ENCODE measurements at regions not wholly inside any gene's neighbourhood (a gene's known extent, or its start where the extent isn't known, plus 50 kb on each side); places are given as distances from the start of the nearest gene placed in this dataset.

GRCh38 chr7:41241641-41242040 is 461.2 kb downstream of the INHBA start:
- Histone ChIP-seq H3K27ac (no peak overlapping the region), H3K4me2 (no peak overlapping the region), H3K4me3 (no peak overlapping the region), H3K9me3 (no peaks in the 10 kb centered on the region), H3K4me1 (no peaks in the 10 kb centered on the region)
- ATAC-seq (no peak), DNase-seq (ENCODE audit: low read depth in 1 of 2, low spot score in 1 of 2) (no peak), FAIRE-seq (no peak)
- ChIA-PET CTCF (interaction anchor here (0.9 kb wide), 1 partner anchor 11 kb away, joined by 3 read pairs; no protein-coding TSS in a partner anchor), POLR2A (no interaction called here)
- 22% methylated on average over 6 of the region's 6 CpGs for WGBS (ENCODE audit: missing lambda C conversion rate)
- TF ChIP-seq RCOR1 (IDR thresholded peaks at IDR 0.05; ENCODE audit: low read depth, low read length) (no peak), TFCP2L1 (CRISPR knock-in tag; IDR thresholded peaks at IDR 0.05) (no peak), PHF8 (IDR thresholded peaks at IDR 0.05; ENCODE audit: borderline replicate concordance, low read depth) (no peak)
- TF ChIP-seq, protein P1, sequence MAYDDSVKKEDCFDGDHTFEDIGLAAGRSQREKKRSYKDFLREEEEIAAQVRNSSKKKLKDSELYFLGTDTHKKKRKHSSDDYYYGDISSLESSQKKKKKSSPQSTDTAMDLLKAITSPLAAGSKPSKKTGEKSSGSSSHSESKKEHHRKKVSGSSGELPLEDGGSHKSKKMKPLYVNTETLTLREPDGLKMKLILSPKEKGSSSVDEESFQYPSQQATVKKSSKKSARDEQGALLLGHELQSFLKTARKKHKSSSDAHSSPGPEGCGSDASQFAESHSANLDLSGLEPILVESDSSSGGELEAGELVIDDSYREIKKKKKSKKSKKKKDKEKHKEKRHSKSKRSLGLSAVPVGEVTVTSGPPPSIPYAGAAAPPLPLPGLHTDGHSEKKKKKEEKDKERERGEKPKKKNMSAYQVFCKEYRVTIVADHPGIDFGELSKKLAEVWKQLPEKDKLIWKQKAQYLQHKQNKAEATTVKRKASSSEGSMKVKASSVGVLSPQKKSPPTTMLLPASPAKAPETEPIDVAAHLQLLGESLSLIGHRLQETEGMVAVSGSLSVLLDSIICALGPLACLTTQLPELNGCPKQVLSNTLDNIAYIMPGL (CRISPR knock-in tag; IDR thresholded peaks at IDR 0.05; ENCODE audit: borderline replicate concordance) = no peak

GRCh38 chr7:41239596-41239995 is 463.3 kb downstream of the INHBA start:
- no peak for DNase-seq (ENCODE audit: low read depth in 1 of 2, low spot score in 1 of 2)
- H3K4me1 ChIP-seq = no peaks in the 10 kb centered on the region
- H3K4me3 ChIP-seq = no peak overlapping the region
- H3K27ac ChIP-seq = no peak overlapping the region
- ATAC-seq = no peak
- no peak for FAIRE-seq
- H3K9me3 ChIP-seq = no peaks in the 10 kb centered on the region
- no peak overlapping the region for H3K4me2 ChIP-seq
- ChIA-PET POLR2A (no interaction called here), CTCF (no interaction called here)
- WGBS (ENCODE audit: missing lambda C conversion rate) = 4% methylated on average over 1 of the region's 1 CpG
- TF ChIP-seq TFCP2L1 (CRISPR knock-in tag; IDR thresholded peaks at IDR 0.05) (no peak), HOXA7 (CRISPR knock-in tag; IDR thresholded peaks at IDR 0.05) (no peak), KDM1A (IDR thresholded peaks at IDR 0.05; ENCODE audit: low read depth) (no peak), HEYL (CRISPR knock-in tag; IDR thresholded peaks at IDR 0.05) (no peak), FOXS1 (CRISPR knock-in tag; IDR thresholded peaks at IDR 0.05) (no peak), CHD4 (IDR thresholded peaks at IDR 0.05; ENCODE audit: borderline replicate concordance) (no peak), ATOH8 (CRISPR knock-in tag; IDR thresholded peaks at IDR 0.05; ENCODE audit: low read depth) (no peak), EP300 (IDR thresholded peaks at IDR 0.05) (no peak)

DNA sequence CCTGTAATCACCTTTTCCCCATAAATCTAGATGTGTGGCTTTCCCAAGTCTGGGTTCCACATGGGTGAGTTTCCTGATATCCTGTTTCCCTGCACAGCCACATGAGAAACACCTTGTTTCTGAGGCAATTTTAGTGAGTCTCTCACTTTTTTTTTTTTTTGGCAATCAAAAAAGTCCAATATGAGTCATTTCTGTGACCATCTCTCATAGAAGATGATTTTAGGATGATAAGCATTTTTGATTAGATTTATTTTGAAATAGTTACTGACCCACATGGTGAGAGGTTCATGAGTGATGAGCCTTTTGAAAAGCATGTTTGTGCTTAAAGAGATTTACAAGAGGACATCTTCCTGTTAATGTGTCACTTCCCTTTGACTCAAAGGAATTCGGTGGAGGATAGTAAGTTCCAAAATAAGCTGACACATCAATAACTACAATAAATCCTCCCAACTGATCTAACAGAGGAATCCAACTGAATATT is 464.0 kb downstream of the INHBA start:
- CTCF ChIA-PET = no interaction called here
- Histone ChIP-seq H3K4me3 (no peak overlapping the region), H3K4me1 (no peaks in the 10 kb centered on the region), H3K27ac (no peak overlapping the region), H3K4me2 (no peak overlapping the region), H3K9me3 (no peaks in the 10 kb centered on the region)
- TF ChIP-seq MYC (IDR thresholded peaks at IDR 0.05; ENCODE audit: borderline replicate concordance, low read length) (no peak), TP53 (CRISPR knock-in tag; IDR thresholded peaks at IDR 0.05) (no peak), ZC3H11A (IDR thresholded peaks at IDR 0.05) (no peak), CHD2 (IDR thresholded peaks at IDR 0.05; ENCODE audit: low read length, partially characterized antibody) (no peak), REST (IDR thresholded peaks at IDR 0.05) (no peak), NPAS2 (CRISPR knock-in tag; IDR thresholded peaks at IDR 0.05; ENCODE audit: borderline replicate concordance) (no peak), MAFK (IDR thresholded peaks at IDR 0.05; ENCODE audit: partially characterized antibody) (peak; percentile 92), RCOR1 (IDR thresholded peaks at IDR 0.05; ENCODE audit: low read depth, low read length) (no peak)
- ATAC-seq = no peak
- POLR2A ChIA-PET = no interaction called here
- WGBS (ENCODE audit: missing lambda C conversion rate) = 0% methylated on average over 1 of the region's 1 CpG
- FAIRE-seq = no peak
- no peak for DNase-seq (ENCODE audit: low read depth in 1 of 2, low spot score in 1 of 2)

Measured in A549 (cell line).